ENCODE measurements at regions not wholly inside any gene's neighbourhood (a gene's known extent, or its start where the extent isn't known, plus 50 kb on each side); places are given as distances from the start of the nearest gene placed in this dataset.

GRCh38 chr4:66034671-66035070, 364.4 kb upstream of the EPHA5 start:
- no peak for DNase-seq (ENCODE audit: low read depth, low spot score)
- no peak overlapping the region for H3K4me2 ChIP-seq (ENCODE audit: insufficient read depth, low read length)
- no peak for TF ChIP-seq MYC (IDR thresholded peaks at IDR 0.05; ENCODE audit: low read depth, low read length)
- dilution Hi-C loops (cut with MboI; ENCODE audit: extremely low pct_ligation_motif_present, low sequenced_read_pairs) = no loop called here
- no peak overlapping the region for H3K4me3 ChIP-seq (replicated peaks in 1 of 3; ENCODE audit: insufficient read depth in 1 of 3, low read depth in 1 of 3, low read length in 3 of 3)
- intact Hi-C loops (cut with micrococcal nuclease) = no loop called here
- ChIA-PET CTCF (no interaction called here), POLR2A (no interaction called here)
- no TSS peak for BruUV-seq (replicated peaks)
- H3K79me2 ChIP-seq (ENCODE audit: control insufficient read depth, insufficient read depth, low read length) = no peaks in the 10 kb centered on the region
- no peak overlapping the region for H3K9ac ChIP-seq (replicated peaks; ENCODE audit: extremely low read depth, insufficient read depth, low read length)
- no peak for FAIRE-seq
- H3K36me3 ChIP-seq (ENCODE audit: control insufficient read depth in 2 of 2, extremely low read depth in 1 of 2, insufficient read depth in 2 of 2, low read length in 2 of 2) = no peaks in the 10 kb centered on the region
- H2AFZ ChIP-seq (ENCODE audit: low read depth, low read length) = no peak overlapping the region
- no peaks in the 10 kb centered on the region for H4K20me1 ChIP-seq (replicated peaks; ENCODE audit: control insufficient read depth, extremely low read depth, insufficient read depth, low read length)
- H3K4me1 ChIP-seq (ENCODE audit: control insufficient read depth, extremely low read depth, insufficient read depth, low read length) = no peaks in the 10 kb centered on the region
- H3K27me3 ChIP-seq (ENCODE audit: control insufficient read depth in 2 of 2, insufficient read depth in 2 of 2, low read length in 2 of 2) = no peaks in the 10 kb centered on the region
- no peaks in the 10 kb centered on the region for H3K9me3 ChIP-seq (replicated peaks; ENCODE audit: control insufficient read depth, insufficient read depth, low read length)
- H3K9me1 ChIP-seq (replicated peaks; ENCODE audit: control insufficient read depth, extremely low read depth, insufficient read depth, low read length) = no peaks in the 10 kb centered on the region
- H3K27ac ChIP-seq (ENCODE audit: insufficient read depth, low read depth, low read length) = no peak overlapping the region

GRCh38 chr4:66034262-66034661, 364.0 kb upstream of the EPHA5 start:
- no TSS peak for BruUV-seq (replicated peaks)
- FAIRE-seq = no peak
- no peak overlapping the region for H2AFZ ChIP-seq (ENCODE audit: low read depth, low read length)
- H3K9me3 ChIP-seq (replicated peaks; ENCODE audit: control insufficient read depth, insufficient read depth, low read length) = no peaks in the 10 kb centered on the region
- no peak overlapping the region for H3K9ac ChIP-seq (replicated peaks; ENCODE audit: extremely low read depth, insufficient read depth, low read length)
- no peak overlapping the region for H3K4me3 ChIP-seq (replicated peaks in 1 of 3; ENCODE audit: insufficient read depth in 1 of 3, low read depth in 1 of 3, low read length in 3 of 3)
- H4K20me1 ChIP-seq (replicated peaks; ENCODE audit: control insufficient read depth, extremely low read depth, insufficient read depth, low read length) = no peaks in the 10 kb centered on the region
- no peak overlapping the region for H3K27ac ChIP-seq (ENCODE audit: insufficient read depth, low read depth, low read length)
- no peaks in the 10 kb centered on the region for H3K79me2 ChIP-seq (ENCODE audit: control insufficient read depth, insufficient read depth, low read length)
- dilution Hi-C loops (cut with MboI; ENCODE audit: extremely low pct_ligation_motif_present, low sequenced_read_pairs) (no loop called here), intact Hi-C loops (cut with micrococcal nuclease) (no loop called here)
- H3K9me1 ChIP-seq (replicated peaks; ENCODE audit: control insufficient read depth, extremely low read depth, insufficient read depth, low read length) = no peaks in the 10 kb centered on the region
- no peak for DNase-seq (ENCODE audit: low read depth, low spot score)
- CTCF ChIA-PET = no interaction called here
- TF ChIP-seq MYC (IDR thresholded peaks at IDR 0.05; ENCODE audit: low read depth, low read length) = no peak
- no peak for TF ChIP-seq JUN (IDR thresholded peaks at IDR 0.05; ENCODE audit: borderline replicate concordance, insufficient read depth, insufficient read length, low read depth)
- TF ChIP-seq POLR2A (IDR thresholded peaks at IDR 0.05; ENCODE audit: low read depth, low read length) = no peak
- no peak for TF ChIP-seq EZH2 (IDR thresholded peaks at IDR 0.05; ENCODE audit: borderline replicate concordance, low read depth, low read length, severe bottlenecking)
- no peak for TF ChIP-seq GATA2 (IDR thresholded peaks at IDR 0.05; ENCODE audit: insufficient read depth, insufficient read length, low read depth, low read length)
- TF ChIP-seq MAX (IDR thresholded peaks at IDR 0.05; ENCODE audit: insufficient read depth, insufficient read length) = no peak
- no peak for TF ChIP-seq CTCF (IDR thresholded peaks at IDR 0.05; ENCODE audit: extremely low read depth in 1 of 2, insufficient read depth in 1 of 2, low read depth in 1 of 2, low read length in 2 of 2)
- TF ChIP-seq POLR2AphosphoS5 (IDR thresholded peaks at IDR 0.05; ENCODE audit: insufficient read depth, low read depth, low read length) = no peak
- TF ChIP-seq FOS (IDR thresholded peaks at IDR 0.05; ENCODE audit: borderline replicate concordance, insufficient read depth, low read length) = no peak
- H3K4me1 ChIP-seq (ENCODE audit: control insufficient read depth, extremely low read depth, insufficient read depth, low read length) = no peaks in the 10 kb centered on the region
- H3K4me2 ChIP-seq (ENCODE audit: insufficient read depth, low read length) = no peak overlapping the region
- POLR2A ChIA-PET = no interaction called here
- no peaks in the 10 kb centered on the region for H3K36me3 ChIP-seq (ENCODE audit: control insufficient read depth in 2 of 2, extremely low read depth in 1 of 2, insufficient read depth in 2 of 2, low read length in 2 of 2)
- no peaks in the 10 kb centered on the region for H3K27me3 ChIP-seq (ENCODE audit: control insufficient read depth in 2 of 2, insufficient read depth in 2 of 2, low read length in 2 of 2)

Measured in endothelial cell of umbilical vein (primary cell).